Stimulated activated CD8-positive, alpha-beta memory T cell treated with anti-CD3 and anti-CD28 coated beads, Interleukin-2, amount 100 ng/mL, for 1 hour (primary cell): ENCODE measurements at regions not wholly inside any gene's neighbourhood (a gene's known extent, or its start where the extent isn't known, plus 50 kb on each side); places are given as distances from the start of the nearest gene placed in this dataset.
"Not testable (repeated sequence)": the region's sequence is repeated elsewhere in the genome, so short reads cannot be mapped to it uniquely, and the experiment has no call there.

Source experiments
- DNase-seq, 2 donors: peaks; one replicate each; pipeline ENCODE4 v3.0.0-alpha.2; 2020; ENCODE audit warnings: low read depth in 2 of 2

DNA sequence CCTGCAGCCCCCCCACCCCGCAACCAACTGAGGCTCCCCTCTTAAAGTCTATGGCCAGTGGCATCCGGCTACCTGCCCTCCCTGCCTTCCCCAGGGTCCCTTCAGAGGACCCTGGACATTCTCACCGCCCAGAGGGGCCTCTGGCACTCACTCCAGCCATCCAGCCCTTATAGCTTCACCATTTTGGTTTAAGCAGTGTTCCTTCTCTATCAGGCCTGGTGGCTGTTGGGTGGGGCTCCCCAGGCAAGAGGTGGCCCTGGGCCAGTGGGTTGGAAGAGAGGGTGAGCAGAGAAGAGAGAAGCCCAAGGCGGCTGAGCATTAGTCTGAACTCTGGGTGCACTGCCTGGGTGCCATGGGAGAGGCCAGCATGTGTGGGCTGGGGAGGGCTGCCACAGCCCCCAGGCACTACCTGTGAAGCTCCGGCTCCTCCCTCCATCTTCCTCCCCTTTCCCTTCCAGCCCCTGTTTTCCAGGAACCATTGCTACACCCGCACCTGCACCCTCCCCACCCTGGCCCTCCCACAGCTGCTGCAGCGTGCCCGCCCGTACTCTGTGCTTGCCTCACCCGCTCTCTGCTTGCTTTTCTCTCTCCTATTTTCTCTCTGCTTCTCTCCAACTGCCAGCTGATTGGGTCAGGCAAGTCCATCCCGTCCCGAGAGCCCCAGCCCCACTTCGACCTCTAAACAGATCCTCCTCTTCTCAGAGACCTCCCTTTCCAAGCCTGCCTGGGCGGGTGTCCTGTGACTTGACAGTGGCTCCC, 168.2 kb downstream of the TBC1D2B start:
- DNase-seq: no peak

DNA sequence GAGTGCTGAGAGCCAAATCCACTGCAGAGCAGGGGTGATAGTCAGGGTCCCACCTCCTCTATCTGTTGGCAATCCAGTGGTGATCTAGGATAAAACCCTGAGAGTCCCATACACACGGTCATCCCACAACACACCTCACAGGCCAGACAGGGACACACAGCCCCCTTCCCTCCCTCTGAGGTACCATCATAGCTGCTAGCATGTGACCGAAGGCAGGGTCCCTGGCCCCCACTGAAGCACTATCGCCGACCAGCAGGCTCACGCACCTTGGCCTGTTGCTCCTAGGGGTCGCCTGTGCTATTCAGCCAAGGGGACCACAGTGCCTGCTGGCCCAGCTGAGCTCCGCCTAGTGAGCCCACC, 168.8 kb downstream of the TBC1D2B start:
- not testable (repeated sequence) for DNase-seq

DNA sequence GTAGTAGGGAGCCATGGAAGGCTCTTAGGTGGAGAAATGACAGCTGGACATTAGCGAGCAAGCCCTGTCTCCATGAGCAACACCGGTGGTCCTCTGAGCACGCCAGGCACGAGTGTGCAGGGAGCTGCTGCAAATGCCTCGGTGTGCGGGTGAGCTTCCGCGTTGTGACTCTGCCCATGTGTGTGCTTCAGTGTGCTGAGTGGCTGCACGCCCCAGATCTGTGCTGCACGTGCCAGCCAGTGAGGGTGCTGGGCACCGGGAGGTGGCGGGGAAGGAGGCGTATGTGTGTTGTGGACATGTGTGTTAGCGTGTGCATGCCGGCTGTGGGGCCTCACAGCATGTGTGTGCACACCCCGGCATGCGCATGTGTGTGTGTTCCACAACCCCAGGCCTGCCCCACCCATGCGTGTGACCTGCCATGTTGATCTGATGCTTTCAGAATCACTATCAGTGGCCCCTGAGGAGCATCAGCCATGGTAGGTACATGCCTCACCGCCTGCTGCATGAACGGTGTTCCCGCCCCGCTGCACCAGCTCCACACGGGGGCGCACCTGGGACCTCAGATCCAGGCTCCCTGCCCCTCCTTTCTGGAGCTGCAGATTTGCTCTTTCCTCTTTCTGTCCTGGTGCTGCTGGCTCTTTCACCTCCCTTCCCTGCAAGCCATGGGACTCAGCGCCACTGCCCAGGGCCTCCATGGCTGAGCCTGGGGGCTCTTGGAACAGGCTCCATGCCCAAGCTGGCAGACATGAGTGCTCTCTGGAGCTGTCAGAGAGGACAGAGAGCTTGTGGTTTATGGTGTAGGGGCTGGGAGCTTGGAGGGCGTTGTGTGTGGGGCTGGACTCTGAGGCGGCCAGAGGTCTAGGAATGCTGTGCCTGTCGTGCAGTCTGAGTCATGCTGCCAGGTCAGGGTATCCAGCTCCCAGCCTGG, 169.4 kb downstream of the TBC1D2B start:
- DNase-seq: peak in 1 of 2 donors; percentile 12

GRCh38 chr15:77906062-77906990, 171.2 kb downstream of the TBC1D2B start:
- not testable (repeated sequence) for DNase-seq

DNA sequence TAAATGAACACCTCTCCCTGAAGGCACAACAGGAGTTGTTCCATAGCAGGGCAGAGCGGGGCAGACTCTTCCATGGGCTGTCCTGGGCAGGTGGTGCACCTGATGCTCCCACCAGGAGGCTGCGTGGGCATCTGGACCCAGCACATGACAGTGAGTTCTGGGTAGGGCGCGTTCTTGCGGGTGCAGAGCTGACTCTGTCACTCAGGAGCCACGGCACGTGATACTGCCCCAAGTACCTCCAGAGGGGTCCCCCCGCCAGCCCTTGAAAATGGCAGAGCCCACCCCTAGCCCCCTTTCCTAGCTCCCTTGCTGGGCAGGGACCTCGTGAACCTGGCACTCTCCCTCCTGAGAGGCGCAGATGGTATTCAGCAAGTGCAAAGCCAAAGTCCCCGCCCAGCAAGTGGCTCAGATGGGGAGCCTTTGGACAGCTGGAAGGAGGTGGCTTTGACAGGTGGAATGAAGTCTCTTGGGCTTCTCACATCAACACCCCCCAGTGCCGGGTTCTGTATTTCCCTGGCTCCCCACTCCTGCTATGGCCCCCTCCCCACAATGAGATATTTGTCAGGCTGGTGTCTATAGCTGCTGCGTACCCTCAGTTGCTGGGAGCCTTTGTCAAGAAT, 172.1 kb downstream of the TBC1D2B start:
- DNase-seq: no peak

GRCh38 chr15:77904901-77905300, 172.6 kb downstream of the TBC1D2B start:
- DNase-seq: no peak

GRCh38 chr15:77904436-77904821, 173.1 kb downstream of the TBC1D2B start:
- no peak for DNase-seq

GRCh38 chr15:77903761-77904435, 173.6 kb downstream of the TBC1D2B start:
- not testable (repeated sequence) for DNase-seq

GRCh38 chr15:77902921-77903760, 174.4 kb downstream of the TBC1D2B start:
- DNase-seq: not testable (repeated sequence)

DNA sequence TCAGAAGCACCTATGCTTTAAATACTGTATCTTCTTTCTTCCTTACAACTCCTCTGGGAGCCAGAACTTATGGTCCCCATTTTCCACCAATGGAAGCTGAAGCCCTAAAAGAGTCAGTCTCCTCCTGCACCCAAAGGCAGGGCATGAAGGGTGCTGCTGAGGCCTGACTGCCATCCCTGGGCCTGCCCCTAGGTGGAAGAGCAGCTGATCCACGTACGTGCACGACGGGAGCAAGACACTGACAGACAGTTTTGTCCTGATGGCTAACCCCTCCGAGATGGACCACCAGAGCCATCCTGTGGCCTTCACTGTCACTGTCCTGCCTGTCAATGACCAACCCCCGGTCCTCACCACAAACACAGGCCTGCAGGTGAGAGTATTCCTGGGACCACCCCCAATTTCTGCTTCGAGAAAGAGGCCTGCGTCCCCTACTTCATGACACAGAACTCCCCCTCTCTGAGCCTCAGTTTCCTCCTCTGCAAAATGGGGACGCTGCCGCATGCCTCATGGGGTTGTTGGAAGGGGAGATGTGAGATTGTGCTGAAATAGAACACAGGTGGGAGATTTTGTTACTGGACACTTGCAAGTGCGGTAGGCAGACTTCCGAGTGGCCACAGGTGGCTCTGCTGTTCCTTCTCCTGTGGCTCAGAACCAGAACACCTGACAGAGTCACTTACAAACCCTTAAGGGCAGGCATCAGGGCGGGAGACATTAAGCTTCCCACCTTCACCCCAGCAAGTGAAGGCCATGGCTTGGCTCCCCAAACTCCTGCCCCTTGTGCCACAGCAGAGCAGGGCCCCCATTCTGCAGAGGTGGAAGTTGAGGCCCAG, 175.4 kb downstream of the TBC1D2B start:
- DNase-seq: no peak

GRCh38 chr15:77901251-77901881, 176.1 kb downstream of the TBC1D2B start:
- DNase-seq: no peak

GRCh38 chr15:77900331-77900963, 177.1 kb downstream of the TBC1D2B start:
- DNase-seq: not testable (repeated sequence)

- not testable (repeated sequence) for DNase-seq
Measured at GRCh38 chr15:77899776-77900175, 177.7 kb downstream of the TBC1D2B start.

DNA sequence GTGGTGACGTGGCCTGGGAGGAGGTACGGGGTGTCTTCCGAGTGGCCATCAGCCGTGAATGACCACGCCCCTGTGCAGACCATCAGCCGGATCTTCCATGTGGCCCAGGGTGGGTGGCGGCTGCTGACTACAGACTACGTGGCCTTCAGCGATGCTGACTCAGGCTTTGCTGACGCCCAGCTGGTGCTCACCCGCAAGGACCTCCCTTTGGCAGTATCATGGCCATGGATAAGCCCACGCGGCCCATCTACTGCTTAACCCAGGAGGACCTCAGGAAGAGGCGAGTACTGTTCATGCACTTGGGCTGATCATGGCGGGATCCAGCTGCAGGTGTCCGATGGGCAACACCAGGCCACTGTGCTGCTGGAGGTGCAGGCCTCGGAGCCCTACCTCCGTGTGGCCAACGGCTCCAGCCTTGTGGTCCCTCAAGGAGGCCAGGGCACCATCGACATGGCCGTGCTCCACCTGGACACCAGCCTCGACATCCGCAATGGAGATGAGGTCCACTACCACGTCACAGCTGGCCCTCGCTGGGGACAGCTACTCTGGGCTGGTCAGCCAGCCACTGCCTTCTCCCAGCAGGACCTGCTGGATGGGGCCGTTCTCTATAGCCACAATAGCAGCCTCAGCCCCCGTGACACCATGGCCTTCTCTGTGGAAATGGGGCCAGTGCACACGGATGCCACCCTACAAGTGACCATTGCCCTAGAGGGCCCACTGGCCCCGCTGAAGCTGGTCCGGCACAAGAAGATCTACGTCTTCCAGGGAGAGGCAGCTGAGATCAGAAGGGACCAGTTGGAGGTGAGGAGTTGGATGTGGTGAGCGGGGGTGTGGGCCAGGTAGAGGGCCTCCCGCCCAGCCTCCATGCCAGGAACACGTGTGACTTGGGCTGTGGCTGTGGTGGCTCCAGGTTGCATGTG, 178.4 kb downstream of the TBC1D2B start:
- DNase-seq: no peak

DNA sequence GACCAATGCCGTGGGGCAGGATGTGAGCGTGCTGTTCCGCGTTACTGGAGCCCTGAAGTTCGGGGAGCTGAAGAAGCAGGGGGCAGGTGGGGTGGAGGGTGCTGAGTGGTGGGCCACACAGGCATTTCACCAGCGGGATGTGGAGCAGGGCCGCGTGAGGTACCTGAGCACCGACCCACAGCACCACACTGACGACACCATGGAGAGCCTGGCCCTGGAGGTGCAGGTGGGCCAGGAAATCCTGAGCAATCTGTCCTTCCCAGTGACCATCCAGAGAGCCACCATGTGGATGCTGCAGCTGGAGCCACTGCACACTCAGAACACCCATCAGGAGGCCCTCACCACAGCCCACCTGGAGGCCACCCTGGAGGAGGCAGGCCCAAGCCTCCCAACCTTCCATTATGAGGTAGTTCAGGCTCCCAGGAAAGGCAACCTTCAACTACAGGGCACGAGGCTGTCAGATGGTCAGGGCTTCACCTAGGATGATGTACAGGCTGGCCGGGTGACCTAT, 179.6 kb downstream of the TBC1D2B start:
- no peak for DNase-seq

DNA sequence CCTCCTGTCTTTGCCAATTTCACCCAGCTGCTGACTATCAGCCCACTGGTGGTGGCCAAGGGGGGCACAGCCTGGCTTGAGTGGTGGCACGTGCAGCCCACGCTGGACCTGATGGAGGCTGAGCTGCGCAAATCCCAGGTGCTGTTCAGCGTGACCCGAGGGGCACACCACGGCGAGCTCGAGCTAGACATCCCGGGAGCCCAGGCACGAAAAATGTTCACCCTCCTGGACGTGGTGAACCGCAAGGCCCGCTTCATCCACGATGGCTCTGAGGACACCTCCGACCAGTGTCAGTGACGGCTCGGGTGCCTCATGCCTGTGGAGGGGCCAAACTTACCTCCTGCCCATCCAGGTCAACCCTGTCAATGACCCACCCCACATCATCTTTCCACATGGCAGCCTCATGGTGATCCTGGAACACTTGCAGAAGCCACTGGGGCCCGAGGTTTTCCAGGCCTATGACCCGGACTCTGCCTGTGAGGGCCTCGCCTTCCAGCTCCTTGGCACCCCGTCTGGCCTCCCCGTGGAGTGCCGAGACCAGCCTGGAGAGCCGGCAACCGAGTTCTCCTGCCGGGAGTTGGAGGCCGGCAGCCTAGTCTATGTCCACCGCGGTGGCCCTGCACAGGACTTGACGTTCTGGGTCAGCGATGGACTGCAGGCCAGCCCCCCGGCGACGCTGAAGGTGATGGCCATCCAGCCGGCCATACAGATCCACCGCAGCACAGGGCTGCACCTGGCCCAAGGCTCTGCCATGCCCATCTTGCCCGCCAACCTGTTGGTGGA, 180.2 kb downstream of the TBC1D2B start:
- DNase-seq: not testable (repeated sequence)
